ENCODE measurements at regions not wholly inside any gene's neighbourhood (a gene's known extent, or its start where the extent isn't known, plus 50 kb on each side); places are given as distances from the start of the nearest gene placed in this dataset.

DNA sequence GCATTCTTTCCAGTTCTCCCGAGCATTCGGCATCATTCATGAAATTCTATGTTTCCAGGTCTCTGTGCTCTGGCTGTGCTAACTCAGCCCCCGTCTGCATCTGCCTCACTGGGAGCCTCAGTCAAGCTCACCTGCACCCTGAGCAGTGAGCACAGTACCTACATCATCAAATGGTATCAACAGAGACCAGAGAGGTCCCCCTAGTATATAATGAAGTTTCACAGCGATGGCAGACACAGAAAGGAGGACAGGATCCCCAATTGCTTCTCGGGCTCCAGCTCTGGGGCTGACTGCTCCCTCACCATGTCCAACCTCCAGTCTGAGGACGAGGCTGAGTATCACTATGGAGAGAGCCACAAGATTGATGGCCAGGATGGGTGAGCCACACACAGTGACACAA is 52.8 kb upstream of the IGLL5 start:
- no peak for DNase-seq
- Histone ChIP-seq H4K5ac (ENCODE audit: insufficient read length, low read depth, low read length) (no peak overlapping the region), H3K27ac (ENCODE audit: insufficient read length, low read depth, low read length) (no peak overlapping the region), H4K20me1 (ENCODE audit: control insufficient read depth, insufficient read depth, insufficient read length) (no peaks in the 10 kb centered on the region), H2BK5ac (ENCODE audit: insufficient read length, low read length) (no peak overlapping the region), H2BK15ac (ENCODE audit: low read depth, low read length) (no peak overlapping the region), H4K8ac (replicated peaks; ENCODE audit: insufficient read length, low read depth, low read length) (no peak overlapping the region), H3K27me3 (ENCODE audit: insufficient read depth, low read length) (peaks cover 13% of the 10 kb centered on the region; the same call in 1 of the 2 replicates), H3K4me1 (ENCODE audit: insufficient read depth, low read length) (no peaks in the 10 kb centered on the region), H3K79me1 (ENCODE audit: insufficient read depth, low read depth, low read length, poor library complexity, severe bottlenecking) (no peaks in the 10 kb centered on the region), H3K14ac (ENCODE audit: insufficient read depth, low read length) (peak overlapping the region; percentile 25; the same call in 1 of the 2 replicates), H3K9me3 (ENCODE audit: control insufficient read depth, low read depth, low read length) (no peaks in the 10 kb centered on the region), H2BK12ac (ENCODE audit: insufficient read length, low read depth, low read length) (no peak overlapping the region), H3K18ac (ENCODE audit: insufficient read length, low read depth, low read length) (no peak overlapping the region), H3K4ac (ENCODE audit: low read depth, low read length) (no peak overlapping the region), H3K79me2 (ENCODE audit: insufficient read depth, low read length) (no peaks in the 10 kb centered on the region), H2AFZ (ENCODE audit: low read length) (no peak overlapping the region), H2BK20ac (ENCODE audit: low read depth, low read length, poor library complexity, severe bottlenecking) (no peak overlapping the region), H3K56ac (ENCODE audit: insufficient read length, low read depth, low read length) (no peak overlapping the region), H3K23ac (ENCODE audit: insufficient read length, low read depth, low read length) (no peak overlapping the region), H2BK120ac (ENCODE audit: low read depth, low read length, poor library complexity, severe bottlenecking) (no peak overlapping the region), H3K9ac (ENCODE audit: extremely low read depth, insufficient read length, low read length) (no peak overlapping the region), H2AK5ac (ENCODE audit: insufficient read length, low read length) (no peak overlapping the region), H3K23me2 (ENCODE audit: insufficient read length, low read depth, low read length, poor library complexity, severe bottlenecking) (no peaks in the 10 kb centered on the region), H3K4me2 (ENCODE audit: insufficient read depth, insufficient read length, low read length) (no peak overlapping the region), H3T11ph (ENCODE audit: low read length) (no peak overlapping the region), H4K91ac (ENCODE audit: insufficient read length, low read depth, low read length) (no peak overlapping the region)
- no peaks in the 10 kb centered on the region for H3K4me1 Mint-ChIP-seq
- no CpG with 5 or more reads among the region's 6 CpGs for WGBS (ENCODE audit: extremely low coverage, insufficient read length, low lambda C conversion rate)
- TF ChIP-seq, protein P1, sequence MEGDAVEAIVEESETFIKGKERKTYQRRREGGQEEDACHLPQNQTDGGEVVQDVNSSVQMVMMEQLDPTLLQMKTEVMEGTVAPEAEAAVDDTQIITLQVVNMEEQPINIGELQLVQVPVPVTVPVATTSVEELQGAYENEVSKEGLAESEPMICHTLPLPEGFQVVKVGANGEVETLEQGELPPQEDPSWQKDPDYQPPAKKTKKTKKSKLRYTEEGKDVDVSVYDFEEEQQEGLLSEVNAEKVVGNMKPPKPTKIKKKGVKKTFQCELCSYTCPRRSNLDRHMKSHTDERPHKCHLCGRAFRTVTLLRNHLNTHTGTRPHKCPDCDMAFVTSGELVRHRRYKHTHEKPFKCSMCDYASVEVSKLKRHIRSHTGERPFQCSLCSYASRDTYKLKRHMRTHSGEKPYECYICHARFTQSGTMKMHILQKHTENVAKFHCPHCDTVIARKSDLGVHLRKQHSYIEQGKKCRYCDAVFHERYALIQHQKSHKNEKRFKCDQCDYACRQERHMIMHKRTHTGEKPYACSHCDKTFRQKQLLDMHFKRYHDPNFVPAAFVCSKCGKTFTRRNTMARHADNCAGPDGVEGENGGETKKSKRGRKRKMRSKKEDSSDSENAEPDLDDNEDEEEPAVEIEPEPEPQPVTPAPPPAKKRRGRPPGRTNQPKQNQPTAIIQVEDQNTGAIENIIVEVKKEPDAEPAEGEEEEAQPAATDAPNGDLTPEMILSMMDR (conservative IDR thresholded peaks at IDR 0.05) = no peak
- H3K36me3 Mint-ChIP-seq (ENCODE audit: insufficient read depth in 1 of 3, low read depth in 3 of 3) = no peaks in the 10 kb centered on the region
- H3K4me3 Mint-ChIP-seq = no peak overlapping the region
- H3K27me3 Mint-ChIP-seq (ENCODE audit: low read depth) = peaks cover 97% of the 10 kb centered on the region
- H3K9me3 Mint-ChIP-seq = peaks cover 11 to 16% of the 10 kb centered on the region in 2 experiments; a peak in 4 of 5 replicates
- H3K27ac Mint-ChIP-seq = no peak overlapping the region
